MCF 10A (cell line): ENCODE measurements at regions not wholly inside any gene's neighbourhood (a gene's known extent, or its start where the extent isn't known, plus 50 kb on each side); places are given as distances from the start of the nearest gene placed in this dataset.
"Not testable (repeated sequence)": the region's sequence is repeated elsewhere in the genome, so short reads cannot be mapped to it uniquely, and the experiment has no call there.

Experiments
- BruUV-seq: library from RNA; stranded (reverse); fragments of 400-500 nt; replicated peaks from 2 replicates; lab custom pipeline; 2021; lab: Mats Ljungman, UMichigan
- CTCF ChIA-PET: fragments of 300-600 bp; sonication (Branson Sonifier 250); formaldehyde crosslinking; extraction: SDS; loops from one replicate; lab custom pipeline; 2021; ENCODE audit warnings: antibody characterized with exemption, inconsistent platforms; lab: Yijun Ruan, JAX
- POLR2A ChIA-PET: fragments of 300-600, 350-650 bp; sonication (Branson Sonifier 250); formaldehyde crosslinking; extraction: SDS; loops from one replicate; lab custom pipeline; 2020; ENCODE audit warnings: antibody characterized with exemption, inconsistent platforms; lab: Yijun Ruan, JAX
- DNase-seq: peaks from one replicate; pipeline ENCODE4 v3.0.0-alpha.2; 2018; ENCODE audit not compliant: unreplicated experiment
- H3K27ac Mint-ChIP-seq: one replicate; pipeline ENCODE4 v1.8.0; 2022; ENCODE audit warnings: mild to moderate bottlenecking, low read depth, mixed read lengths; ENCODE audit not compliant: unreplicated experiment
- H3K27me3 Mint-ChIP-seq: one replicate; pipeline ENCODE4 v1.8.0; 2022; ENCODE audit warnings: mixed read lengths; ENCODE audit not compliant: insufficient read depth, unreplicated experiment
- H3K36me3 Mint-ChIP-seq: one replicate; pipeline ENCODE4 v1.8.0; 2022; ENCODE audit warnings: mild to moderate bottlenecking, moderate library complexity, mixed read lengths; ENCODE audit not compliant: insufficient read depth, unreplicated experiment
- H3K4me1 Mint-ChIP-seq: one replicate; pipeline ENCODE4 v1.8.0; 2022; ENCODE audit warnings: mixed read lengths; ENCODE audit not compliant: insufficient read depth, unreplicated experiment
- H3K4me3 Mint-ChIP-seq: one replicate; pipeline ENCODE4 v1.8.0; 2022; ENCODE audit warnings: mild to moderate bottlenecking, moderate library complexity, mixed read lengths; ENCODE audit not compliant: unreplicated experiment
- H3K9me3 Mint-ChIP-seq: one replicate; pipeline ENCODE4 v1.8.0; 2022; ENCODE audit warnings: mixed read lengths; ENCODE audit not compliant: unreplicated experiment
- CTCF ChIP-seq: fragments of 200-600 bp; IDR thresholded peaks from one replicate; pipeline ENCODE4 v1.8.0; 2022; ENCODE audit warnings: antibody characterized with exemption, mild to moderate bottlenecking; ENCODE audit not compliant: unreplicated experiment
- intact Hi-C: fragments of 100-400 bp; cut with micrococcal nuclease; formaldehyde crosslinking; loops from 2 replicates; pipeline ENCODE4 v1.14.1; 2022

GRCh38 chr16:5917436-5918195 is 820.0 kb upstream of the EEF2KMT start:
- no TSS peak for BruUV-seq
- H3K36me3 Mint-ChIP-seq, result no peaks in the 10 kb centered on the region
- no peak for TF ChIP-seq CTCF
- ChIA-PET CTCF (no interaction called here), POLR2A (no interaction called here)
- H3K27ac Mint-ChIP-seq, result no peak overlapping the region
- intact Hi-C loops, result no loop called here
- H3K9me3 Mint-ChIP-seq, result peaks cover 28% of the 10 kb centered on the region
- H3K4me1 Mint-ChIP-seq, result no peaks in the 10 kb centered on the region
- H3K4me3 Mint-ChIP-seq, result no peak overlapping the region
- no peak for DNase-seq
- no peaks in the 10 kb centered on the region for H3K27me3 Mint-ChIP-seq

- intact Hi-C loops, result no loop called here
- H3K27me3 Mint-ChIP-seq, result no peaks in the 10 kb centered on the region
- no peaks in the 10 kb centered on the region for H3K36me3 Mint-ChIP-seq
- TF ChIP-seq CTCF, result no peak
- H3K27ac Mint-ChIP-seq, result no peak overlapping the region
- no peaks in the 10 kb centered on the region for H3K4me1 Mint-ChIP-seq
- CTCF ChIA-PET, result no interaction called here
- BruUV-seq, result no TSS peak
- DNase-seq, result no peak
- POLR2A ChIA-PET, result no interaction called here
- H3K4me3 Mint-ChIP-seq, result no peak overlapping the region
- H3K9me3 Mint-ChIP-seq, result peaks cover 28% of the 10 kb centered on the region
These were observed 819.2 kb upstream of the EEF2KMT start for GRCh38 chr16:5916711-5917191.

GRCh38 chr16:5911241-5911640 is 813.6 kb upstream of the EEF2KMT start:
- TF ChIP-seq CTCF, result no peak
- Mint-ChIP-seq H3K27me3 (no peaks in the 10 kb centered on the region), H3K36me3 (no peaks in the 10 kb centered on the region), H3K9me3 (peaks cover 23% of the 10 kb centered on the region), H3K4me3 (no peak overlapping the region), H3K27ac (no peak overlapping the region), H3K4me1 (no peaks in the 10 kb centered on the region)
- no peak for DNase-seq
- ChIA-PET CTCF (no interaction called here), POLR2A (no interaction called here)
- intact Hi-C loops, result no loop called here
- BruUV-seq, result no TSS peak

- intact Hi-C loops, BruUV-seq, CTCF ChIA-PET: not testable (repeated sequence)
These were observed 812.0 kb upstream of the EEF2KMT start for GRCh38 chr16:5909556-5909955.

More at GRCh38 chr16:5909556-5909955, 812.0 kb upstream of the EEF2KMT start:
- H3K27ac Mint-ChIP-seq, POLR2A ChIA-PET, DNase-seq, H3K4me3 Mint-ChIP-seq, H3K27me3 Mint-ChIP-seq, H3K36me3 Mint-ChIP-seq, H3K4me1 Mint-ChIP-seq: not testable (repeated sequence)
- peaks cover 25% of the 10 kb centered on the region for H3K9me3 Mint-ChIP-seq
